ENCODE measurements at regions not wholly inside any gene's neighbourhood (a gene's known extent, or its start where the extent isn't known, plus 50 kb on each side); places are given as distances from the start of the nearest gene placed in this dataset.

GRCh38 chr11:119511614-119512306 is 88.8 kb upstream of the THY1 start:
- Histone ChIP-seq H3K27me3 (ENCODE audit: insufficient read depth) (peaks cover 14% of the 10 kb centered on the region; the same call in 1 of the 2 replicates), H3K79me2 (ENCODE audit: insufficient read depth) (no peaks in the 10 kb centered on the region), H3K4me1 (ENCODE audit: control insufficient read depth in 1 of 2, insufficient read depth in 2 of 2, low read depth in 1 of 2, low read length in 1 of 2) (peaks cover 0 to 23% of the 10 kb centered on the region in 2 experiments; a peak in 1 of 4 replicates), H4K20me1 (ENCODE audit: insufficient read depth) (no peaks in the 10 kb centered on the region), H3K36me3 (replicated peaks in 1 of 2; ENCODE audit: control insufficient read depth in 1 of 2, insufficient read depth in 2 of 2, low read length in 1 of 2) (no peaks in the 10 kb centered on the region), H3K9ac (no peak overlapping the region), H3K4me3 (ENCODE audit: low read depth in 2 of 2, low read length in 1 of 2) (no peak overlapping the region), H3F3A (replicated peaks; ENCODE audit: insufficient read depth) (no peaks in the 10 kb centered on the region), H3K9me3 (no peaks in the 10 kb centered on the region), H3K4me2 (no peak overlapping the region), H3K27ac (ENCODE audit: low read depth in 2 of 2, low read length in 1 of 2) (no peak overlapping the region), H3K9me2 (no peaks in the 10 kb centered on the region), H2AFZ (ENCODE audit: low read depth) (no peak overlapping the region)
- CTCF ChIA-PET: interaction anchor here (0.9 to 7.8 kb wide), 5 partner anchors 17 to 37 kb away, joined by 3 to 57 read pairs (median 8); no protein-coding TSS in a partner anchor
- WGBS (ENCODE audit: low lambda C conversion rate): 67% methylated on average over 11 of the region's 12 CpGs
- DNase-seq: no peak
- POLR2A ChIA-PET: no interaction called here
- no peak for TF ChIP-seq FOXJ3 (CRISPR knock-in tag; IDR thresholded peaks at IDR 0.05)
- peak; percentile 30; the same call in 1 of the 2 replicates for TF ChIP-seq MXI1 (IDR thresholded peaks at IDR 0.05; ENCODE audit: low read depth, low read length)
- no peak for TF ChIP-seq GATA2 (CRISPR knock-in tag; IDR thresholded peaks at IDR 0.05)

GRCh38 chr11:119509969-119510401 is 87.0 kb upstream of the THY1 start:
- Histone ChIP-seq H3F3A (replicated peaks; ENCODE audit: insufficient read depth) (no peaks in the 10 kb centered on the region), H3K9ac (no peak overlapping the region), H3K79me2 (ENCODE audit: insufficient read depth) (no peaks in the 10 kb centered on the region), H3K36me3 (replicated peaks in 1 of 2; ENCODE audit: control insufficient read depth in 1 of 2, insufficient read depth in 2 of 2, low read length in 1 of 2) (no peaks in the 10 kb centered on the region), H3K9me2 (no peaks in the 10 kb centered on the region), H3K9me3 (no peaks in the 10 kb centered on the region), H3K27me3 (ENCODE audit: insufficient read depth) (no peaks in the 10 kb centered on the region; the same call in 1 of the 2 replicates), H3K4me2 (no peak overlapping the region), H3K4me3 (ENCODE audit: low read depth in 2 of 2, low read length in 1 of 2) (no peak overlapping the region), H3K4me1 (ENCODE audit: control insufficient read depth in 1 of 2, insufficient read depth in 2 of 2, low read depth in 1 of 2, low read length in 1 of 2) (peaks cover 0 to 27% of the 10 kb centered on the region in 2 experiments; a peak in 1 of 4 replicates), H2AFZ (ENCODE audit: low read depth) (no peak overlapping the region; the same call in 1 of the 2 replicates), H3K27ac (ENCODE audit: low read depth in 2 of 2, low read length in 1 of 2) (no peak overlapping the region), H4K20me1 (ENCODE audit: insufficient read depth) (no peaks in the 10 kb centered on the region)
- CTCF ChIA-PET: interaction anchor here (0.6 to 7.8 kb wide), 7 partner anchors 19 to 598 kb away, joined by 3 to 57 read pairs (median 3); no protein-coding TSS in a partner anchor
- POLR2A ChIA-PET: no interaction called here
- TF ChIP-seq USF2 (IDR thresholded peaks at IDR 0.05; ENCODE audit: borderline replicate concordance, low read depth, low read length) (no peak), JUND (IDR thresholded peaks at IDR 0.05) (peak; percentile 20; the same call in 1 of the 2 replicates), TCF12 (IDR thresholded peaks at IDR 0.05) (peak; percentile 46), FOSL2 (IDR thresholded peaks at IDR 0.05; ENCODE audit: borderline replicate concordance, low read depth) (peak; percentile 47; the same call in 1 of the 2 replicates)
- no peak for DNase-seq
- WGBS (ENCODE audit: low lambda C conversion rate): 46% methylated on average over 5 of the region's 5 CpGs

- no peaks in the 10 kb centered on the region for H3K9me2 ChIP-seq
- no peaks in the 10 kb centered on the region for H3K79me2 ChIP-seq (ENCODE audit: insufficient read depth)
- CTCF ChIA-PET: interaction anchor here (0.6 to 7.8 kb wide), 5 partner anchors 13 to 599 kb away, joined by 3 to 57 read pairs (median 3); no protein-coding TSS in a partner anchor
- H2AFZ ChIP-seq (ENCODE audit: low read depth): no peak overlapping the region; the same call in 1 of the 2 replicates
- H3K9me3 ChIP-seq: no peaks in the 10 kb centered on the region
- no peak overlapping the region for H3K27ac ChIP-seq (ENCODE audit: low read depth in 2 of 2, low read length in 1 of 2)
- H3K4me3 ChIP-seq (ENCODE audit: low read depth in 2 of 2, low read length in 1 of 2): no peak overlapping the region
- POLR2A ChIA-PET: no interaction called here
- H3K27me3 ChIP-seq (ENCODE audit: insufficient read depth): no peaks in the 10 kb centered on the region; the same call in 1 of the 2 replicates
- H3K4me1 ChIP-seq (ENCODE audit: control insufficient read depth in 1 of 2, insufficient read depth in 2 of 2, low read depth in 1 of 2, low read length in 1 of 2): peaks cover 0 to 27% of the 10 kb centered on the region in 2 experiments; a peak in 1 of 4 replicates
- H3F3A ChIP-seq (replicated peaks; ENCODE audit: insufficient read depth): no peaks in the 10 kb centered on the region
- no peak overlapping the region for H3K4me2 ChIP-seq
- WGBS (ENCODE audit: low lambda C conversion rate): 68% methylated on average over 4 of the region's 4 CpGs
- H3K9ac ChIP-seq: no peak overlapping the region
- H3K36me3 ChIP-seq (replicated peaks in 1 of 2; ENCODE audit: control insufficient read depth in 1 of 2, insufficient read depth in 2 of 2, low read length in 1 of 2): no peaks in the 10 kb centered on the region
- no peaks in the 10 kb centered on the region for H4K20me1 ChIP-seq (ENCODE audit: insufficient read depth)
- no peak for DNase-seq
- TF ChIP-seq IRF3 (IDR thresholded peaks at IDR 0.05; ENCODE audit: low read depth, low read length): no peak
- TF ChIP-seq TAF1 (IDR thresholded peaks at IDR 0.05; ENCODE audit: borderline replicate concordance, low read depth, low read length): no peak
- no peak for TF ChIP-seq RFX5 (IDR thresholded peaks at IDR 0.05; ENCODE audit: low read length)
- TF ChIP-seq FOXM1 (IDR thresholded peaks at IDR 0.05; ENCODE audit: low read depth): no peak
- TF ChIP-seq RXRA (IDR thresholded peaks at IDR 0.05; ENCODE audit: borderline replicate concordance, low read depth): no peak
- TF ChIP-seq CHD2 (IDR thresholded peaks at IDR 0.05; ENCODE audit: low read length, partially characterized antibody): no peak
- TF ChIP-seq POLR2AphosphoS5 (IDR thresholded peaks at IDR 0.05; ENCODE audit: low read depth, low read length): no peak
- TF ChIP-seq SMC3 (IDR thresholded peaks at IDR 0.05; ENCODE audit: low read depth, low read length): no peak
- no peak for TF ChIP-seq NFIC (IDR thresholded peaks at IDR 0.05; ENCODE audit: borderline replicate concordance)
- TF ChIP-seq RAD21 (IDR thresholded peaks at IDR 0.05; ENCODE audit: low read length): no peak
- no peak for TF ChIP-seq FOXJ3 (CRISPR knock-in tag; IDR thresholded peaks at IDR 0.05)
- no peak for TF ChIP-seq TEAD4 (IDR thresholded peaks at IDR 0.05; ENCODE audit: borderline replicate concordance, insufficient read depth)
- no peak for TF ChIP-seq TCF12 (IDR thresholded peaks at IDR 0.05)
- no peak for TF ChIP-seq MXI1 (IDR thresholded peaks at IDR 0.05; ENCODE audit: low read depth, low read length)
- TF ChIP-seq EZH2phosphoT487 (IDR thresholded peaks at IDR 0.05; ENCODE audit: borderline replicate concordance, low read depth): no peak
- no peak for TF ChIP-seq GATA2 (CRISPR knock-in tag; IDR thresholded peaks at IDR 0.05)
These were observed 86.4 kb upstream of the THY1 start for GRCh38 chr11:119509282-119509841.

Data from SK-N-SH (cell line).